Activated CD4-positive, alpha-beta T cell treated with anti-CD3 and anti-CD28 coated beads, Interleukin-2, amount 50 U/mL, for 48 hours (primary cell): ENCODE measurements at regions not wholly inside any gene's neighbourhood (a gene's known extent, or its start where the extent isn't known, plus 50 kb on each side); places are given as distances from the start of the nearest gene placed in this dataset.
"Not testable (repeated sequence)": the region's sequence is repeated elsewhere in the genome, so short reads cannot be mapped to it uniquely, and the experiment has no call there.

Experiments used
- DNase-seq, 2 experiments: peaks; one replicate each; pipeline ENCODE4 v3.0.0-alpha.2; 2020

DNA sequence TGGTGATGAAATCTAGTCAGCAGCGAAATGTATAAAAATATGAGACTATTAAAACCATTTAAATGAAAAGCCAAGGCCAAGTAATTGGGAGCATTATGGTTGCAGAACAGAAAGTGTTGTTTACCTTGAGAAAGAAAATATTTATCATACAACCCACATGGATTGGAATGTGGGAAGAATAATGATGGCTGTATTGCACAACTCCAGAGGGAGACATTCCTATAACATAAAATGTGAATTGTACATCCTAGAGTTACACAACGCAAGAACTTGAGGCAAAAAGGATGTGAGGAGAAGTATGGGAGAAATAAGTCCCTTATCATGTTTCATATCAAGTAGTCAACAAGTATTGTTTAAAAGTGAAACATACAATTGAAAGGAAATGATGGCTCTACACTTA, 1014.0 kb upstream of the SEMA6A start:
- no peak for DNase-seq

- no peak for DNase-seq
These were observed 1012.5 kb upstream of the SEMA6A start for GRCh38 chr5:117587111-117587510.

- no peak for DNase-seq
These were observed 994.0 kb upstream of the SEMA6A start for GRCh38 chr5:117568622-117569021.

- no peak for DNase-seq
These were observed 993.5 kb upstream of the SEMA6A start for GRCh38 chr5:117568126-117568525.

- DNase-seq: no peak
These were observed 988.0 kb upstream of the SEMA6A start for GRCh38 chr5:117562647-117563046.

GRCh38 chr5:117561531-117561930, 986.9 kb upstream of the SEMA6A start:
- no peak for DNase-seq

GRCh38 chr5:117559005-117559844, 984.6 kb upstream of the SEMA6A start:
- DNase-seq: no peak

GRCh38 chr5:117551236-117551635, 976.6 kb upstream of the SEMA6A start:
- no peak for DNase-seq

GRCh38 chr5:117547192-117547591, 972.6 kb upstream of the SEMA6A start:
- no peak for DNase-seq

DNA sequence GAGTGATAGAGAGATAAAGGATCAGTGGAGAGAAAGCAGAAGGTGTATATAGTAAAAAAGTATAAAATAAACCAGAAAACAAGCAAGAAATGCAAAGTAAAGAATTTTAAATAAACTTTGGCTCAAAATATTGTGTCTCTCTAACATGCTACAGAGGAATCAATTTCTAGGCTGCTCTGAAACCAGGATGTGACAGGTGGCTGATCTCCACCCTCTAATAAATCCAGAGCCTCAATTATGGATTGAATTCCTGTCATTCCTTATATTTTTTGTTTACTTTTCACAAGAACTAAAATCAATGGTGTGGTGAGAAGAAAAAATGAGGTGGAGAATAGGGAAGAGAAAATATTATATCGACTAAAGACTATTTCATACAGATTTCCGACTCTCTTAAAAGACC, 965.1 kb upstream of the SEMA6A start:
- DNase-seq: no peak

GRCh38 chr5:117533792-117534191, 959.2 kb upstream of the SEMA6A start:
- DNase-seq: no peak

- not testable (repeated sequence) for DNase-seq
These were observed 958.5 kb upstream of the SEMA6A start for GRCh38 chr5:117533051-117533670.

- no peak for DNase-seq
These were observed 945.4 kb upstream of the SEMA6A start for GRCh38 chr5:117519957-117520500.

- DNase-seq: no peak
These were observed 929.7 kb upstream of the SEMA6A start for GRCh38 chr5:117504305-117504704.

GRCh38 chr5:117497601-117498000, 923.0 kb upstream of the SEMA6A start:
- no peak for DNase-seq

GRCh38 chr5:117496801-117497200, 922.2 kb upstream of the SEMA6A start:
- DNase-seq: no peak

- no peak for DNase-seq
These were observed 919.6 kb upstream of the SEMA6A start for GRCh38 chr5:117494188-117494587.

DNA sequence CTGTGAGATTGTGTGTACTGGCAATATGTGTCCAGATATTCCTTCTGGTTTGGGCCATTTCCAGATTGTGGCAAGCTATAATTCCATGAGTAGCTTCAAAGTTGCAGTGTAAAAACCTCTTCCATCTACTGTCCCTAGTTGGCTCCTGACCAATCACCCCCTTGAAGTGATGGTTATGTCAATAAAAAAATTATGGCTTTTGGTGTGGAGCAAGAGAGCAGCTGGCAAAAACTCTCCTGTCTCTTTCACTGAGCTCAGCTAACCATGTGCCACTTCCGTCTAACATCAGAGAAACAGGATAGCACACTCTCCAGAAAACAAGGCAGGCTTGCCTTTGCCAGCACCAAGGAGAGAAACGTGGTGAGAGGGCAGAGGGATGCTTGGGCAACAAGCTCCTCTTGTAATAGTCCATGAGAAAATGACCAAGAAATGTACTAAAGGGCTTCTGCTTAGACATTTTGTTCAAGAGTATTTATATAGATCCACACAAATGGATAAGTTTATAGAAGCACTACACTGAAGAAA, 914.4 kb upstream of the SEMA6A start:
- DNase-seq: no peak

DNA sequence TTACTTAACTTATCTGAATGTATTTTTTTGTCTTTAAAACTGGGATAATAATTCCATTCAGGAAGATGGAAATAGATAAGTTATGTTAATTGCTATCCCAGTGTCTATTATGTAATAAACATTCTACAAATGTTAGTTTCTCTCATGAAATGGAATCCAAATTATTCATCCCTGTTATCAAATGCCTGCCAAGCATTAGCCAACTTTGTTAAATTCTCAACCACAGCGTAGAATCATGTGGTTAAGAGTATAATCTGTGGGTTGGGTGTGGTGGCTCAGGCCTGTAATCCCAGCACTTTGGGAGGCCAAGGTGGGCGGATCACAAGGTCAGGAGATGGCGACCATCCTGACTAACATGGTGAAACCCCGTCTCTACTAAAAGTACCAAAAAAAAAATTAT, 912.9 kb upstream of the SEMA6A start:
- no peak for DNase-seq

- DNase-seq: no peak
These were observed 912.3 kb upstream of the SEMA6A start for GRCh38 chr5:117486879-117487391.

DNA sequence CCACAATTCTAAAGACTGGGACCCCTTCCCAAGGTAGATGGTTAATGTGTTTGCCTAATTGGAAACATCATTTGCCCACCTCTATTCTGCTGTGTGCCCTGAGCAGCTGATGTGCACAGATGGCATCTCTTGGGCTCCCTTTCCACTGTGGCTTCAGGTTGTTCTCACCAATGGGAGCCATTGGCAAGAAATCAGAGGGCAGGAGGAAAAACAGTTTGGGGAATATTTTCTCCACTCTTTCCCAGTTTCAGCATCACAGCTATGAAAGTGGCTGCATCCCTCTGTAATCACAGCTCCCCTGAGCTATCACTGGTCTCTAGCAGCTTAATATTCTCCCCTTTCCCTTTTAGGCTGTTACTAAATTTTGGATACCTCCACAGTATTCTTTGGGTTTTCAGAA, 911.6 kb upstream of the SEMA6A start:
- DNase-seq: no peak

DNA sequence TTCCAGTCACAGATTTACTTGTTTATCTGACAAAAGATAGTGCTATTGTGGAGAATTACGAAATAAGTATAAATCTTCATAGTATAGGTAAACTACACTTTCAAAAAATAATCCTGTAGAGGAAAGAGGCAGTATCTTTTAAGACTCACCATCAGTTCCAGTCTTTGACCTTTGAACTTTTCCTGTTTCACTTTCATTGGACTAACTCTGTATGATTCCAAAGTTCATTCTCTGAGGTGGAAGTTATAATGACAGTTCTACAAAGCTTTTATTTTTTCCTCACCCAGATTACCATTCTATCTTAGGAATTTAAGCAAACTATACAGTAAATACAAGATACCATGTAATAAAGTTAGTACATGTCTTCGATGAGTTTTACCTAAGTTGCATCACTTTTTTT, 901.3 kb upstream of the SEMA6A start:
- no peak for DNase-seq

DNA sequence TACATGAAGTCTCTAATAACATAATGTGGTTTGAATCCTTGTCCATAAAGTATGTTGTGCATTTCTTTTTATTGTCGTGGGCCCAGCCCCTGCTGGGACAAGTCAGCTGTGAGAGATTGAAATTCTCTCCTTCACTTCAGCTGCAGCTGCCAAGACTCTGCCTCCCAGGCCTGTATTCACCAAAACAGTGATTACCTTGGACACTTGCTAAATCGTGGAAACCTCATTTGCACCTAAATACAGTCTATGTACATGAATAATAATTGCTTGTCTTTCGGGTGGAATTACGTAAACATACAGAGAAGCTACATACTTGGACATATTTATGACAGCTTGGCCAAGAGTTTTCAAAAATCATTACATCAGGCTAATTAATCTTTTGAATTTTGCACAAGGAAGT, 898.5 kb upstream of the SEMA6A start:
- no peak for DNase-seq
